ENCODE measurements at regions not wholly inside any gene's neighbourhood (a gene's known extent, or its start where the extent isn't known, plus 50 kb on each side); places are given as distances from the start of the nearest gene placed in this dataset.

DNA sequence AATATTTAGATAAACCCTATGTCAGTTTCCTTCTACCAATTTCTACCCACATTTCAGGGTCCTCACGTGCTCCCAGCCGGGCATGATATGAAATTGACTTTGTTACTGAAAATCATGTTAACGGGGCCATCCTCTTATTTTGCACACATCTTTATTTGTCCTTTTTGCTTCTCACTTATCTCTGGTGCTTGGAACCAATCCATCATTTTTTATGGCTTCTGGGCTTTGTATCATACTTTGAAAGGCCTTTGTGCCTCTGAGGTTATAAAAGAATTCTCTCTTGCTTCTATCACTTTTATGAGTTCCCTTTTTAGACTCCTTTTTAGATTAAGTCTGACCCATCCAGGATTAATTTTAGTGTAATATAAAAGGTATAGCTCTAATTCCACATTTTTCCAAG is 81.7 kb upstream of the PRNP start:
- no peak overlapping the region for H3K4me3 ChIP-seq
- H4K20me1 ChIP-seq (ENCODE audit: control insufficient read depth, insufficient read depth), result no peaks in the 10 kb centered on the region
- intact Hi-C loops (cut with micrococcal nuclease; ENCODE audit: unreplicated experiment) (loop anchor here (10.0 kb wide), 1 partner anchor 620 kb away; no protein-coding TSS in a partner anchor), in situ Hi-C loops (cut with MboI) (loop anchor here (5.0 kb wide), 2 partner anchors 118 to 493 kb away; partner anchors contain the start of gene PRND)
- ATAC-seq (no peak), FAIRE-seq (no peak), DNase-seq (ENCODE audit: low read depth, low spot score) (no peak)
- ChIA-PET RAD21 (ENCODE audit: unreplicated experiment) (interaction anchor here (2.5 to 5.2 kb wide), 3 partner anchors 9 to 120 kb away, joined by 13 to 36 read pairs (median 27); partner anchors contain the start of gene PRND), CTCF (interaction anchor here (0.5 to 13.3 kb wide), 7 partner anchors 9 to 900 kb away, joined by 3 to 199 read pairs (median 9); partner anchors contain the start of gene PRND), SMC1A (ENCODE audit: uncharacterized antibody, unreplicated experiment) (interaction anchor here (0.9 to 2.8 kb wide), 7 partner anchors 9 to 589 kb away, joined by 3 to 15 read pairs (median 3); no protein-coding TSS in a partner anchor), POLR2A (no interaction called here)
- TF ChIP-seq RAD51 (IDR thresholded peaks at IDR 0.05), result no peak
- TF ChIP-seq JUND (IDR thresholded peaks at IDR 0.05; ENCODE audit: low read depth, low read length), result no peak
- no peak for TF ChIP-seq MEF2B (IDR thresholded peaks at IDR 0.05; ENCODE audit: partially characterized antibody, poor library complexity, severe bottlenecking)
- TF ChIP-seq, protein P1, sequence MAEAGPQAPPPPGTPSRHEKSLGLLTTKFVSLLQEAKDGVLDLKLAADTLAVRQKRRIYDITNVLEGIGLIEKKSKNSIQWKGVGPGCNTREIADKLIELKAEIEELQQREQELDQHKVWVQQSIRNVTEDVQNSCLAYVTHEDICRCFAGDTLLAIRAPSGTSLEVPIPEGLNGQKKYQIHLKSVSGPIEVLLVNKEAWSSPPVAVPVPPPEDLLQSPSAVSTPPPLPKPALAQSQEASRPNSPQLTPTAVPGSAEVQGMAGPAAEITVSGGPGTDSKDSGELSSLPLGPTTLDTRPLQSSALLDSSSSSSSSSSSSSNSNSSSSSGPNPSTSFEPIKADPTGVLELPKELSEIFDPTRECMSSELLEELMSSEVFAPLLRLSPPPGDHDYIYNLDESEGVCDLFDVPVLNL (IDR thresholded peaks at IDR 0.05; ENCODE audit: low read depth, low read length), result no peak
- TF ChIP-seq FOS (IDR thresholded peaks at IDR 0.05; ENCODE audit: borderline replicate concordance, extremely low read depth, insufficient read length), result no peak
- no peak for TF ChIP-seq RELA (IDR thresholded peaks at IDR 0.05; ENCODE audit: borderline replicate concordance, partially characterized antibody)
- no peak for TF ChIP-seq ZNF384 (IDR thresholded peaks at IDR 0.05; ENCODE audit: borderline replicate concordance, low read depth, low read length)
- TF ChIP-seq, protein P2, sequence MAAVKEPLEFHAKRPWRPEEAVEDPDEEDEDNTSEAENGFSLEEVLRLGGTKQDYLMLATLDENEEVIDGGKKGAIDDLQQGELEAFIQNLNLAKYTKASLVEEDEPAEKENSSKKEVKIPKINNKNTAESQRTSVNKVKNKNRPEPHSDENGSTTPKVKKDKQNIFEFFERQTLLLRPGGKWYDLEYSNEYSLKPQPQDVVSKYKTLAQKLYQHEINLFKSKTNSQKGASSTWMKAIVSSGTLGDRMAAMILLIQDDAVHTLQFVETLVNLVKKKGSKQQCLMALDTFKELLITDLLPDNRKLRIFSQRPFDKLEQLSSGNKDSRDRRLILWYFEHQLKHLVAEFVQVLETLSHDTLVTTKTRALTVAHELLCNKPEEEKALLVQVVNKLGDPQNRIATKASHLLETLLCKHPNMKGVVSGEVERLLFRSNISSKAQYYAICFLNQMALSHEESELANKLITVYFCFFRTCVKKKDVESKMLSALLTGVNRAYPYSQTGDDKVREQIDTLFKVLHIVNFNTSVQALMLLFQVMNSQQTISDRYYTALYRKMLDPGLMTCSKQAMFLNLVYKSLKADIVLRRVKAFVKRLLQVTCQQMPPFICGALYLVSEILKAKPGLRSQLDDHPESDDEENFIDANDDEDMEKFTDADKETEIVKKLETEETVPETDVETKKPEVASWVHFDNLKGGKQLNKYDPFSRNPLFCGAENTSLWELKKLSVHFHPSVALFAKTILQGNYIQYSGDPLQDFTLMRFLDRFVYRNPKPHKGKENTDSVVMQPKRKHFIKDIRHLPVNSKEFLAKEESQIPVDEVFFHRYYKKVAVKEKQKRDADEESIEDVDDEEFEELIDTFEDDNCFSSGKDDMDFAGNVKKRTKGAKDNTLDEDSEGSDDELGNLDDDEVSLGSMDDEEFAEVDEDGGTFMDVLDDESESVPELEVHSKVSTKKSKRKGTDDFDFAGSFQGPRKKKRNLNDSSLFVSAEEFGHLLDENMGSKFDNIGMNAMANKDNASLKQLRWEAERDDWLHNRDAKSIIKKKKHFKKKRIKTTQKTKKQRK (IDR thresholded peaks at IDR 0.05; ENCODE audit: low read depth, low read length), result no peak
- TF ChIP-seq, protein P3, sequence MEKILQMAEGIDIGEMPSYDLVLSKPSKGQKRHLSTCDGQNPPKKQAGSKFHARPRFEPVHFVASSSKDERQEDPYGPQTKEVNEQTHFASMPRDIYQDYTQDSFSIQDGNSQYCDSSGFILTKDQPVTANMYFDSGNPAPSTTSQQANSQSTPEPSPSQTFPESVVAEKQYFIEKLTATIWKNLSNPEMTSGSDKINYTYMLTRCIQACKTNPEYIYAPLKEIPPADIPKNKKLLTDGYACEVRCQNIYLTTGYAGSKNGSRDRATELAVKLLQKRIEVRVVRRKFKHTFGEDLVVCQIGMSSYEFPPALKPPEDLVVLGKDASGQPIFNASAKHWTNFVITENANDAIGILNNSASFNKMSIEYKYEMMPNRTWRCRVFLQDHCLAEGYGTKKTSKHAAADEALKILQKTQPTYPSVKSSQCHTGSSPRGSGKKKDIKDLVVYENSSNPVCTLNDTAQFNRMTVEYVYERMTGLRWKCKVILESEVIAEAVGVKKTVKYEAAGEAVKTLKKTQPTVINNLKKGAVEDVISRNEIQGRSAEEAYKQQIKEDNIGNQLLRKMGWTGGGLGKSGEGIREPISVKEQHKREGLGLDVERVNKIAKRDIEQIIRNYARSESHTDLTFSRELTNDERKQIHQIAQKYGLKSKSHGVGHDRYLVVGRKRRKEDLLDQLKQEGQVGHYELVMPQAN (conservative IDR thresholded peaks at IDR 0.05), result no peak
- no peak for TF ChIP-seq GATAD2B (conservative IDR thresholded peaks at IDR 0.05; ENCODE audit: low read depth)
- TF ChIP-seq POLR2AphosphoS5 (IDR thresholded peaks at IDR 0.05; ENCODE audit: low read length), result no peak
- TF ChIP-seq NFYB (IDR thresholded peaks at IDR 0.05; ENCODE audit: insufficient read depth, low read depth, low read length), result no peak
- no peak for TF ChIP-seq BACH1 (IDR thresholded peaks at IDR 0.05; ENCODE audit: borderline replicate concordance)
- TF ChIP-seq HDAC2 (IDR thresholded peaks at IDR 0.05), result no peak
- TF ChIP-seq NRF1 (conservative IDR thresholded peaks at IDR 0.05; ENCODE audit: low read depth, low read length), result no peak
- no peak for TF ChIP-seq SMAD1 (IDR thresholded peaks at IDR 0.05; ENCODE audit: low read depth, partially characterized antibody)
- TF ChIP-seq ASH2L (IDR thresholded peaks at IDR 0.05; ENCODE audit: borderline replicate concordance, low read depth), result no peak
- no peak for TF ChIP-seq CREB1 (IDR thresholded peaks at IDR 0.05; ENCODE audit: low read depth)
- BruUV-seq (replicated peaks), result no TSS peak
- no peaks in the 10 kb centered on the region for H3K36me3 ChIP-seq (ENCODE audit: control insufficient read depth in 2 of 2, insufficient read depth in 2 of 2, low read length in 1 of 2)
- H3K9me3 ChIP-seq (replicated peaks; ENCODE audit: control insufficient read depth, insufficient read depth, low read length), result no peaks in the 10 kb centered on the region
- no peak overlapping the region for H3K4me2 ChIP-seq (ENCODE audit: control insufficient read depth, insufficient read depth)
- no peak overlapping the region for H3K27ac ChIP-seq (ENCODE audit: control insufficient read depth, insufficient read depth)
- H2AFZ ChIP-seq (ENCODE audit: control insufficient read depth, low read depth, low read length), result no peak overlapping the region
- 31% methylated on average over 3 of the region's 3 CpGs for WGBS (ENCODE audit: insufficient coverage, insufficient replicate concordance, low lambda C conversion rate, missing lambda C conversion rate)
- peaks cover 6% of the 10 kb centered on the region for H3K4me1 ChIP-seq (ENCODE audit: control insufficient read depth, insufficient read depth, low read length)
- H3K79me2 ChIP-seq (ENCODE audit: control insufficient read depth, insufficient read depth, low read length), result no peaks in the 10 kb centered on the region
- no peak overlapping the region for H3K9ac ChIP-seq (ENCODE audit: control insufficient read depth, insufficient read depth, low read length)
- no peaks in the 10 kb centered on the region; a peak in 1 of 4 replicates for H3K27me3 ChIP-seq (replicated peaks in 1 of 2; ENCODE audit: control insufficient read depth in 2 of 2, insufficient read depth in 2 of 2, low read length in 1 of 2)

All from GM12878 (cell line).